22Rv1 (cell line): ENCODE measurements at regions not wholly inside any gene's neighbourhood (a gene's known extent, or its start where the extent isn't known, plus 50 kb on each side); places are given as distances from the start of the nearest gene placed in this dataset.

Source experiments
- H3K27ac ChIP-seq: fragments of 450-650 bp; 2 replicates; pipeline ENCODE4 v1.5.1; 2017
- ZFX ChIP-seq: fragments of 450-650 bp; IDR thresholded peaks from 2 replicates; pipeline ENCODE4 v1.6.1; 2017; ENCODE audit warnings: antibody characterized with exemption, borderline replicate concordance
- TF ChIP-seq, protein P1 (sequence below): fragments of 450-650 bp; IDR thresholded peaks from 2 replicates; pipeline ENCODE4 v1.5.1; 2017; ENCODE audit warnings: mild to moderate bottlenecking

DNA sequence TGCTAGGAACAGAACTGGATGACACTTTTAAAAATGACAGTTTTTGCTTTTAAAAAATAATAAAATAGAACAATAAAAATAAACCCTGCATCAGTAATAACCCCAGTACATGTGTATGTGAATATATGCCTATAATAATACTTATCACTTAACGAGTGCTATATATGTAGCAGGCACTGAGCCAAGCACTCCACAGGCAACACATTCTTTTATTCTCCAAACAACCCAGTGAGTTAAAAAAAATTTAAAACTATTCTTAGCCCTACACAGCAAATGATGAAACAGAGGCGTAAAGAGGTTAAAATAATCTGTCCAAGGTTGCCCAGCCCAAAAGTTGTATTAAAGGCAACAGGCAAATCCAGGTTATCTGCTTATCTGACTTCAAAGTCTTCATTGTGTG is 124.5 kb upstream of the SMIM23 start:
- H3K27ac ChIP-seq: no peak overlapping the region
- TF ChIP-seq ZFX: no peak
- TF ChIP-seq, protein P1, sequence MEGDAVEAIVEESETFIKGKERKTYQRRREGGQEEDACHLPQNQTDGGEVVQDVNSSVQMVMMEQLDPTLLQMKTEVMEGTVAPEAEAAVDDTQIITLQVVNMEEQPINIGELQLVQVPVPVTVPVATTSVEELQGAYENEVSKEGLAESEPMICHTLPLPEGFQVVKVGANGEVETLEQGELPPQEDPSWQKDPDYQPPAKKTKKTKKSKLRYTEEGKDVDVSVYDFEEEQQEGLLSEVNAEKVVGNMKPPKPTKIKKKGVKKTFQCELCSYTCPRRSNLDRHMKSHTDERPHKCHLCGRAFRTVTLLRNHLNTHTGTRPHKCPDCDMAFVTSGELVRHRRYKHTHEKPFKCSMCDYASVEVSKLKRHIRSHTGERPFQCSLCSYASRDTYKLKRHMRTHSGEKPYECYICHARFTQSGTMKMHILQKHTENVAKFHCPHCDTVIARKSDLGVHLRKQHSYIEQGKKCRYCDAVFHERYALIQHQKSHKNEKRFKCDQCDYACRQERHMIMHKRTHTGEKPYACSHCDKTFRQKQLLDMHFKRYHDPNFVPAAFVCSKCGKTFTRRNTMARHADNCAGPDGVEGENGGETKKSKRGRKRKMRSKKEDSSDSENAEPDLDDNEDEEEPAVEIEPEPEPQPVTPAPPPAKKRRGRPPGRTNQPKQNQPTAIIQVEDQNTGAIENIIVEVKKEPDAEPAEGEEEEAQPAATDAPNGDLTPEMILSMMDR: no peak

DNA sequence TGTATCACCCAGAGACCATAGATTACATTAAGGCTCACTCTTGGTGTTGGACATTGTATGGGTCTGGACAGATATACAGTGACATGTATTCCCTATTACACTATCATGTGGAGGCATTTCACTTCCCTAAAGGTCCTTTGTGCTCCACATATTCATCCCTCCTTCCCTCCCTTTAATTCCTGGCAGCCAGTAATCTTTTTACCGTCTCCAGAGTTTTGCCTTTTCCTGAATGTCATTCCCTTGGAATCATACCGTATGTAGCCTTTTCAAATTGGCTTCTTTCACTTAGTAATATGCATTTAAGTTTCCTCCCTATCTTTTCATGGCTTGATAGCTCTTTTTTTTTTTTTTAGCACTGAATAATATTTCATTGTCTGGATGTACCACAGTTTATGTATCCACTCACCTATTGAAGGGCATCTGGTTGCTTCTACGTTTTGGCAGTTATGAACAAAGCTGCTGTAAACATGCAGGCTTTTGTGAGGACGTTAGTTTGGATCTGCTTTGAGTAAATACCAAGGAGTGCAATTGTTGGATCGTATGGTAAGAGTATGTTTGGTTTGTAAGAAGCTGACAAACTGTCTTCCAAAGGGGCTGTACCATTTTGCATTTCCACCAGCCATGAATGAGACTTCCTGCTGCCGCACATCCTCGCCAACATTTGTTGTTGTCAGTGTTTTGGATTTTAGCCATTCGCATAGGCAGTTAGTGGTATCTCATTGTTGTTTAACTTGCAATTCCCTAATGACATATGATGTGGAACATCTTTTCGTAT is 122.1 kb upstream of the SMIM23 start:
- H3K27ac ChIP-seq: no peak overlapping the region
- TF ChIP-seq ZFX: no peak
- TF ChIP-seq, protein P1: no peak

DNA sequence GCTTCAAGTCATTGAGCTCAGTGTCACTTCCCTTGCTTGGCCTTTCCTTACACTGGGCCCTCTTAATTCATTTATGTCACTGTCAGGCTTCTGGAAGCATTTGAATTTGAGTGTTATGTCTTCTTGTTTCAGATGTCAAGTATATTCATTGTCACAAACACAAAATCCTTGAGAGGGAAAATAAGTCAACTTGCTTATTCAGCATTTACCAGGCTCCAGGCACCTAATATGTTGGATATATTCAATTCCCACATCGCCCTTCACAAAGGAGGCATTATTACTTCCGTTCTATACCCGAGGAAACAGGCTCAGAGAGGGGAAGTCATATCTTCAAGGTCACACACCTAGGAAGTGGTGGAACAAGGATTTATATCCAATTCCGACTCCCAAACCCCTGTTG is 121.1 kb upstream of the SMIM23 start:
- TF ChIP-seq ZFX: no peak
- TF ChIP-seq, protein P1: no peak
- no peak overlapping the region for H3K27ac ChIP-seq

DNA sequence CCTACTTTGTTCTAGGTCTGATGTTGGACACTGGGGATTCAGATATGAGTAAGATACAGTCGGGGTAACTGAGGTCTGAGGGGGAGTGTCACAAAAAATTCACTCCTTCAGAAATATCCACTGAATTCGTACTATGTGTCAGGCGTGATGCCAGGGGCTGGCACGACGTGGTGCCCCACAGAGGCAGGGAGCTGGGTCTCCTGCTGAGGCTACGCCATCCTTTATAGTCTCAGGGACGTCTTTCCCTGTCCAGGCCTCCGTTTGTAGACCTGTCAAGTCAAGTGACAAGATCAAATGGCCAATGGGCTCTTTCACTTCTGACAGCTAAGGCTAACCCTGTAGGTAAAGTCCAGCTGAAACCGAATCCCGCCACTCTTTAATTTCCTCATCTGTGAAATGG is 118.8 kb upstream of the SMIM23 start:
- no peak overlapping the region for H3K27ac ChIP-seq
- TF ChIP-seq, protein P1: no peak
- TF ChIP-seq ZFX: no peak

DNA sequence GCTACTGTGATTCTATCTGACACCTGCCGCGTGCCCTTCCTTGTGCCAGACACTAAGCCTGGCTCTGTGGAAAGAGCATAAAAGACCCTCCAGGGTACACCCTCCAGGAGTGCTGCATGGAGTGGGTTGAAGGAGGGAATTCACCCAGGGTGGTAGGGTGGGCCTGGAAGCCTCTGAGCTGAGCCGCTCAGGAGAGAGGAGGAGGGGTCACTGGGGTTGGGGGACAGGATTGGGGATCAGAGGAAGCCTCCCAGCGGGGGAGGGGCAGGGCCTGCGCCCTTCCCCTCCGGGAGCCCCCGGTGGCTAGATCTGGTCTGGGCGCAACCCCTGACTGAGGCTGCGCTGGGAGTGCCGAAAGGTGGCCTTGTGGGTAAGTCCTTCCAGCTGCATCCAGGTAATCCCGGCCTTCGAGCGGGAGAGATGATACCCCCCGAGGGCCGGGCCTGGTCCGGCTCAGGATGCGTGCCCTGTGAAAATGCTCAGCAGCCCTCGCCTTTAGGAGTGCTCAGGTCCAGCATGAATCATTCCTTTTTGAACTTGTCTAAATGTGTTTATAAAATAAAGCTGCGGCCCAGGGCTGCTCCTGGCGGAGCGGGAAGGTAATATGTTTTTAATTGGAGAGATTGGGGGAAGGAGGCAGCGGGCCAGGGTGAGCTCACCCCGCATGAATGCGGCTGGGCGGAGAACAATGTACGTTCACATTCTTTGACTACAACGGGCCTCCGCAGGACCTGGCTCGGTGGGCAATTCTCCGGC is 118.1 kb upstream of the SMIM23 start:
- H3K27ac ChIP-seq: no peak overlapping the region
- TF ChIP-seq, protein P1: no peak
- no peak for TF ChIP-seq ZFX

DNA sequence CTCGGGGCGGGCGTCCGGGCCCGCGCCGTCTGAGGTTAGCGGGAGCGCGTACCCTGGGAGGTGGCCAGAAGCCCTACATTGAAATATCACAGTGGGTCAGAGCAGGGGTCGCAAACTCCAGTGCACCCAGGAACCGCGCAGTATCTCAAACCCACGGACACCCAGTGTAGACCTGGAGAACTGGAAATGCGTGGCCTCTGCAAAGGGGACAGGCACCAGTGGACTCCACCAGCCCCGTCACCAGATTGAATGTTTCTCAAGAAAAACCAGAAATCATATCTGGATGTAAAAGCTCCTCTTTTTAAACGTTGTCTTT is 117.6 kb upstream of the SMIM23 start:
- no peak for TF ChIP-seq ZFX
- TF ChIP-seq, protein P1: no peak

DNA sequence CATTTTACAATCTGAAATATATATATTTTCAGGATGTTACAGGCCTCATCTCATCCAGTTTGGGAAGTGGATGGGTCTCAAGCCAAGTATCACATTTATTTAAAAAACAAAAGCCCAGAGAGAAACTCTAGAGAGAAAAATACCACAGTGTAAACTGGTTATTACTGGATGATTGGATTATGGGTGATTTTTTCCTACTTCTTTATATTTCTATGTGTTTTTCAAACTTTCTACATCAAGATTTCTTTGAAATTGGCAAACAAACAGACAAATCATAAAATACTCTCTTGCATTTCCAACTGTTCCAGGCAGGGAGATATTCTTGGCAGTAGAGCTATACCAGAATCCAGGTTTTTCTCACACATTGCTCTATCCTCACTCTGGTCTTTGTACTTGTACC is 116.0 kb upstream of the SMIM23 start:
- H3K27ac ChIP-seq: no peak overlapping the region
- TF ChIP-seq, protein P1: no peak
- no peak for TF ChIP-seq ZFX

More for the DNA sequence above, 117.6 kb upstream of the SMIM23 start:
- no peak overlapping the region for H3K27ac ChIP-seq
